ENCODE measurements at regions not wholly inside any gene's neighbourhood (a gene's known extent, or its start where the extent isn't known, plus 50 kb on each side); places are given as distances from the start of the nearest gene placed in this dataset.

DNA sequence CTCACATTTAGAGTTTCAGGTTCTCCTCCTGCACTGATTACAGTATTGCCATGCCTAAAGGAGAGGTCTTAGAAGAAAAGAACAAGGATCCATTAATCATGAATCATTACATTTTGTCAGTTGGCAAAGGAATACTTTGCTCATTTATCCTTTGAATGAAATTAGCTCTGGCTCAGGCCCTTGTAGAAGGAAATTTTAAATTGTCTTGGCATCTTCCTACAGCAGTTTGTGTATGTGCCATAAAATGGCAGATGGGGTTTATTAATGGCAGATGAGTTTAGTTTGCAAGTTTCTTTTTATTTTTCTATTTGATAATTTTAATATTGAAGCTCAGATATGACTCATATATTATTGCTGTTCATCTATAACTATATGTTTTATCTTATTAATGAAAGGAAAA, 181.2 kb upstream of the EPHA3 start:
- TF ChIP-seq, protein P1, sequence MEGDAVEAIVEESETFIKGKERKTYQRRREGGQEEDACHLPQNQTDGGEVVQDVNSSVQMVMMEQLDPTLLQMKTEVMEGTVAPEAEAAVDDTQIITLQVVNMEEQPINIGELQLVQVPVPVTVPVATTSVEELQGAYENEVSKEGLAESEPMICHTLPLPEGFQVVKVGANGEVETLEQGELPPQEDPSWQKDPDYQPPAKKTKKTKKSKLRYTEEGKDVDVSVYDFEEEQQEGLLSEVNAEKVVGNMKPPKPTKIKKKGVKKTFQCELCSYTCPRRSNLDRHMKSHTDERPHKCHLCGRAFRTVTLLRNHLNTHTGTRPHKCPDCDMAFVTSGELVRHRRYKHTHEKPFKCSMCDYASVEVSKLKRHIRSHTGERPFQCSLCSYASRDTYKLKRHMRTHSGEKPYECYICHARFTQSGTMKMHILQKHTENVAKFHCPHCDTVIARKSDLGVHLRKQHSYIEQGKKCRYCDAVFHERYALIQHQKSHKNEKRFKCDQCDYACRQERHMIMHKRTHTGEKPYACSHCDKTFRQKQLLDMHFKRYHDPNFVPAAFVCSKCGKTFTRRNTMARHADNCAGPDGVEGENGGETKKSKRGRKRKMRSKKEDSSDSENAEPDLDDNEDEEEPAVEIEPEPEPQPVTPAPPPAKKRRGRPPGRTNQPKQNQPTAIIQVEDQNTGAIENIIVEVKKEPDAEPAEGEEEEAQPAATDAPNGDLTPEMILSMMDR (IDR thresholded peaks at IDR 0.05) = no peak

DNA sequence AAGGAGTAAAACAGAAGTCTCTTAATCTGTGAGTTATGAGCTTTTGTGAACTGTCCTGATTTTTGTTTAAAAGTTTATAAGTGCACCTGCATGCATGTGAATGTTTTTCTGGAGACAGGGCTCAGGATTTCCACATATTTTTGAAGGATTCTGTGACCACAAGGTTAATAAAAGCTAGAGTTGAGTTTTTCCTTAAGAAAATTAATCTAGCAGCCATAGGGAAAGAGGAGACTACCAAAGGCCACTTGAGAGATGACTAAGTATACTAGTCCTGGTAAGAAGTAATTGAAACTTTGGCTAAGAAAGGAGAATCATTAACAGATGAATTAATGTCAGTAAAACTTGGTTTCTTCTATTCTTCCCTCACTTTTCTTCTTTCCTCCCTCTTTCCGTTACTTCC, 176.8 kb upstream of the EPHA3 start:
- peaks cover 2% of the 10 kb centered on the region for H3K9me3 Mint-ChIP-seq (ENCODE audit: low read depth)
- H3K27me3 Mint-ChIP-seq (ENCODE audit: low read depth) = peaks cover 2% of the 10 kb centered on the region
- no peak for DNase-seq (ENCODE audit: low spot score)
- peak overlapping the region; percentile 32 for H3K27ac Mint-ChIP-seq (ENCODE audit: unreplicated experiment)
- TF ChIP-seq, protein P1 (IDR thresholded peaks at IDR 0.05) = no peak
- no peak overlapping the region for H3K4me3 Mint-ChIP-seq (ENCODE audit: unreplicated experiment)
- H3K36me3 Mint-ChIP-seq (ENCODE audit: low read depth) = peaks cover 2% of the 10 kb centered on the region
- H3K4me1 Mint-ChIP-seq (ENCODE audit: low read depth) = no peaks in the 10 kb centered on the region

More for the DNA sequence above, 181.2 kb upstream of the EPHA3 start:
- no peak for DNase-seq (ENCODE audit: low spot score)
- Mint-ChIP-seq H3K27ac (ENCODE audit: unreplicated experiment) (no peak overlapping the region), H3K9me3 (ENCODE audit: low read depth) (no peaks in the 10 kb centered on the region), H3K27me3 (ENCODE audit: low read depth) (no peaks in the 10 kb centered on the region), H3K4me1 (ENCODE audit: low read depth) (no peaks in the 10 kb centered on the region), H3K4me3 (ENCODE audit: unreplicated experiment) (no peak overlapping the region), H3K36me3 (ENCODE audit: low read depth) (no peaks in the 10 kb centered on the region)

DNA sequence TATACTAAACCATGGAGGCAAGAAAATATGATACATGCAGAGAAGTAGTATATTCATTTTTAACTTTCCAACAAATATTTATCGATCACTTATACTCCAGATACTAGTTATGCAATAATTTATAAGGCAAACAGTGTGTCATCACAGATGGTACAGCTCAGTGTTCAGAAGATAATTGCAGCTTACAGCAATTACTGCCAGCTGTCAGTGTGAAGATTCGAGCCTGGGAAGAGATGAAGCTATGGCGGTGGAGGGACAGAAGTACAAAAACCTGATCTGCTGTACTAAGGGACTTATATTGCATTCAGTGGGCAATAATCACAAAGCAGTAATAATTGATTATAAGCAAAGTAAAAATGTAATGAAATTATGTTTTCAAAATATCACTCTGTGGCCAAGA, 170.6 kb upstream of the EPHA3 start:
- no peak for DNase-seq (ENCODE audit: low spot score)
- Mint-ChIP-seq H3K27me3 (ENCODE audit: low read depth) (peaks cover 2% of the 10 kb centered on the region), H3K36me3 (ENCODE audit: low read depth) (peaks cover 2% of the 10 kb centered on the region), H3K9me3 (ENCODE audit: low read depth) (peaks cover 2% of the 10 kb centered on the region), H3K4me1 (ENCODE audit: low read depth) (no peaks in the 10 kb centered on the region), H3K27ac (ENCODE audit: unreplicated experiment) (no peak overlapping the region), H3K4me3 (ENCODE audit: unreplicated experiment) (no peak overlapping the region)
- TF ChIP-seq, protein P1 (IDR thresholded peaks at IDR 0.05) = no peak

DNA sequence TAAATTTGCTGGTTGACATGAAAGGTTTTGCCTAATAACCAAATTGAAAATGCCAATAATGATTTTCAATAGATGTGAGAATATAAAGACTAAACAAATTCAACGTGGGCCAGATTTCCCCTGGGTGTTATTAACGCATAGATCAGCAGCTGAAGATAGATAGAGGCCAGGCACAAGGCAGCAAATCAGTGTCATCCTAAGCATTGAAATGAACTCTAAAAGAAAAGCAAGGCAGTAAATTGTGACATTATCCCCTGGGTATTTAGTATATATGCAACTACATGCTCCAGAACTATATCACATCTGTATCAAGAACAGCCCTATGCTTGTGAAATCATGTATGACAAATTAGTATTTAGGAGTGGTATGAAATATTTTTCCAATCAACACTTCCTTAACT, 167.1 kb upstream of the EPHA3 start:
- DNase-seq (ENCODE audit: low spot score) = no peak
- Mint-ChIP-seq H3K27ac (ENCODE audit: unreplicated experiment) (no peak overlapping the region), H3K9me3 (ENCODE audit: low read depth) (no peaks in the 10 kb centered on the region), H3K4me3 (ENCODE audit: unreplicated experiment) (no peak overlapping the region), H3K4me1 (ENCODE audit: low read depth) (no peaks in the 10 kb centered on the region), H3K27me3 (ENCODE audit: low read depth) (no peaks in the 10 kb centered on the region), H3K36me3 (ENCODE audit: low read depth) (no peaks in the 10 kb centered on the region)
- TF ChIP-seq, protein P1 (IDR thresholded peaks at IDR 0.05) = no peak

DNA sequence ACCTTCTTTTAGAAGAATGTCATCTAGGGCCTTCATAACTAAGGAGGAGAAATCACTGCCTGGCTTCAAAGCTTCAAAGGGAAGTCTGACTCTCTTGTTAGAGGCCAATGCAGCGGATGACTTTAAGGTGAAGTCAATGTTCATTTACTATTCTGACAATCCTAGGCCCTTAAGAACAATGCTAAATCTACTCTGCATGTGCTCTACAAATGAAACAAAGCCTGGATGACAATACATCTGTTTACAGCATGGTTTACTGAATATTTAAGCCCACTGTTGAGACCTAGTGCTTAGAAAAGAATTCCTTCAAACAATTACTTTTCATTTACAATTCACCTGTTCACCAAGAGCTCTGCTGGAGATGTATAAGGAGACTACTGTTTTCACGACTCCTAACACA, 160.4 kb upstream of the EPHA3 start:
- peaks cover 4% of the 10 kb centered on the region for H3K9me3 Mint-ChIP-seq (ENCODE audit: low read depth)
- no peak overlapping the region for H3K4me3 Mint-ChIP-seq (ENCODE audit: unreplicated experiment)
- peaks cover 5% of the 10 kb centered on the region for H3K36me3 Mint-ChIP-seq (ENCODE audit: low read depth)
- DNase-seq (ENCODE audit: low spot score) = no peak
- TF ChIP-seq, protein P1 (IDR thresholded peaks at IDR 0.05) = no peak
- no peaks in the 10 kb centered on the region for H3K4me1 Mint-ChIP-seq (ENCODE audit: low read depth)
- no peak overlapping the region for H3K27ac Mint-ChIP-seq (ENCODE audit: unreplicated experiment)
- no peaks in the 10 kb centered on the region for H3K27me3 Mint-ChIP-seq (ENCODE audit: low read depth)

All from chondrocyte (in vitro differentiated cells).